HepG2 (cell line): ENCODE measurements at regions not wholly inside any gene's neighbourhood (a gene's known extent, or its start where the extent isn't known, plus 50 kb on each side); places are given as distances from the start of the nearest gene placed in this dataset.

Experiments
- HIVEP1 ChIP-seq: sonication (generic); formaldehyde crosslinking; IDR thresholded peaks from 2 replicates; pipeline ENCODE4 v1.4.0; 2020; ENCODE audit warnings: mild to moderate bottlenecking, missing genetic modification reagents
- HOXA9 ChIP-seq: sonication (generic); formaldehyde crosslinking; IDR thresholded peaks from 2 replicates; pipeline ENCODE4 v1.8.1; 2022; ENCODE audit warnings: missing genetic modification reagents, mild to moderate bottlenecking, moderate library complexity, borderline replicate concordance
- MAFF ChIP-seq: IDR thresholded peaks from 2 replicates; pipeline ENCODE4 v1.6.1; 2011; ENCODE audit warnings: low read depth, low read length, improper control_type of control experiment
- MEF2D ChIP-seq: sonication (generic); formaldehyde crosslinking; IDR thresholded peaks from 2 replicates; pipeline ENCODE4 v1.5.1; 2020; ENCODE audit warnings: mild to moderate bottlenecking, missing genetic modification reagents
- NFYC ChIP-seq: IDR thresholded peaks from 2 replicates; pipeline ENCODE4 v1.6.1; 2016; ENCODE audit warnings: missing genetic modification reagents, missing compliant biosample characterization
- RBAK ChIP-seq: sonication (generic); formaldehyde crosslinking; IDR thresholded peaks from 2 replicates; pipeline ENCODE4 v1.5.1; 2020; ENCODE audit warnings: mild to moderate bottlenecking, missing genetic modification reagents
- RBFOX2 ChIP-seq: fragments of 200-400 bp; formaldehyde crosslinking; IDR thresholded peaks from 2 replicates; pipeline ENCODE4 v1.6.1; 2017; ENCODE audit warnings: low read depth, mild to moderate bottlenecking, low read length
- REST ChIP-seq, 2 experiments: IDR thresholded peaks; 2 replicates each; pipeline ENCODE4 v1.6.1; 2011 to 2012; ENCODE audit warnings: low read length in 2 of 2, borderline replicate concordance in 1 of 2, low read depth in 1 of 2, mild to moderate bottlenecking in 1 of 2, moderate library complexity in 1 of 2
- RXRB ChIP-seq: IDR thresholded peaks from 2 replicates; pipeline ENCODE4 v1.6.1; 2016; ENCODE audit warnings: borderline replicate concordance, missing genetic modification reagents, missing compliant biosample characterization
- SPEN ChIP-seq: sonication (generic); formaldehyde crosslinking; IDR thresholded peaks from 2 replicates; pipeline ENCODE4 v1.5.1; 2020; ENCODE audit warnings: low read depth, mild to moderate bottlenecking, missing genetic modification reagents
- TAF1 ChIP-seq: sonication (generic); formaldehyde crosslinking; IDR thresholded peaks from 2 replicates; pipeline ENCODE4 v1.4.0; 2020; ENCODE audit warnings: missing genetic modification reagents
- TFE3 ChIP-seq: IDR thresholded peaks from 2 replicates; pipeline ENCODE4 v1.6.1; 2016
- THAP11 ChIP-seq: IDR thresholded peaks from 2 replicates; pipeline ENCODE4 v1.6.1; 2016; ENCODE audit warnings: missing biosample characterization, missing genetic modification reagents
- ZKSCAN5 ChIP-seq: sonication (generic); formaldehyde crosslinking; IDR thresholded peaks from 2 replicates; pipeline ENCODE4 v1.5.1; 2020; ENCODE audit warnings: mild to moderate bottlenecking, missing genetic modification reagents
- ZNF33A ChIP-seq: sonication (generic); formaldehyde crosslinking; IDR thresholded peaks from 2 replicates; pipeline ENCODE4 v1.5.1; 2020; ENCODE audit warnings: missing genetic modification reagents, mild to moderate bottlenecking, moderate library complexity, borderline replicate concordance
- ZNF34 ChIP-seq: sonication (generic); formaldehyde crosslinking; IDR thresholded peaks from 2 replicates; pipeline ENCODE4 v1.4.0; 2020; ENCODE audit warnings: mild to moderate bottlenecking, missing genetic modification reagents, borderline replicate concordance
- ZNF501 ChIP-seq: sonication (generic); formaldehyde crosslinking; IDR thresholded peaks from 2 replicates; pipeline ENCODE4 v1.5.1; 2020; ENCODE audit warnings: mild to moderate bottlenecking, moderate library complexity, missing genetic modification reagents
- ZSCAN30 ChIP-seq: sonication (generic); formaldehyde crosslinking; IDR thresholded peaks from 2 replicates; pipeline ENCODE4 v1.5.0; 2020; ENCODE audit warnings: mild to moderate bottlenecking, missing genetic modification reagents
- TF ChIP-seq, protein P1 (sequence below): sonication (generic); formaldehyde crosslinking; IDR thresholded peaks from 2 replicates; pipeline ENCODE4 v1.8.1; 2022; ENCODE audit warnings: low read depth, mild to moderate bottlenecking, missing genetic modification reagents

DNA sequence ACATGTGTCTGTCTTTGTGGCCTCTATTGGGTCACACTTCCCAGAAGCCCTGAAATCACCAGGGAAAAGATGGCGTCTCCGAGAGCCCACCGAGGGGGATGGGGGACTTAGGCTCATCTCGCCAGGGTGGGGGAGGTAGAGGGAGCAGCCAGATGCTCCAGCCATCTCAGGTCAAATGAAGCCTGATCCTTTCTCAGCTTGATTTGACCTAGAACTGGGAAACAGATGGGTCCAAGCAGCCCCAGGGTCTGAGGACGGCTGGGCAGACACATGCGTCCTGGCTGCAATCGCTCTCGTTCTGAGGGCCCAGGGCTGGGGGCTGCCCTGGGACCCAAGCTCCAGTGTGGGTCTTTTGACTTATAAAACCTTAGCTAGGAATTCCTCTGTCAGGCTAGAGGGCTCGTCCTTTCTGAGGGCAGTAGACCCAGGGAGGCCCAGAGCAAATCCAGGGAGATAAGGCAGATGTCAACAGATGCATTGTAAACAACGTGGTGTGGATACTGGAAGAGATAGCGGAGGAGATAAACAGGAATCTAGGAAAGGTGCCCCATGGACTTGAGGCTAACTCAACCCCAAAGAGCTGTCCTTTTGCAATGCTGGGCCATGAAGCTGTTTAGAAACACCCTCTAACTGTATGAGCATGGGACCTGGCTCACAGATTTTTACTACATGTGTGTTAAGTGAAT, 127.7 kb downstream of the MYCN start (continued):
- TF ChIP-seq ZSCAN30 (CRISPR knock-in tag) (no peak), THAP11 (CRISPR knock-in tag) (peak; percentile 55), HOXA9 (CRISPR knock-in tag) (no peak), ZNF34 (CRISPR knock-in tag) (no peak), TAF1 (CRISPR knock-in tag) (no peak), REST (IDR thresholded peaks at IDR 0.05; ENCODE audit: borderline replicate concordance in 1 of 2, low read depth in 1 of 2, low read length in 2 of 2) (peak in 1 of 2 experiments; percentile 77; a peak in 2 of 4 replicates), ZNF501 (CRISPR knock-in tag) (no peak), ZKSCAN5 (CRISPR knock-in tag) (no peak), MAFF (no peak), RBAK (CRISPR knock-in tag) (no peak), TFE3 (0 out of 2 replicates have a peak, but pooled peaks have one; percentile 31), RXRB (CRISPR knock-in tag) (peak; percentile 74), SPEN (CRISPR knock-in tag) (no peak), RBFOX2 (no peak), HIVEP1 (no peak; the same call in 1 of the 2 replicates), ZNF33A (CRISPR knock-in tag) (no peak), MEF2D (CRISPR knock-in tag) (0 out of 2 replicates have a peak, but pooled peaks have one; percentile 51), NFYC (no peak)
- TF ChIP-seq, protein P1, sequence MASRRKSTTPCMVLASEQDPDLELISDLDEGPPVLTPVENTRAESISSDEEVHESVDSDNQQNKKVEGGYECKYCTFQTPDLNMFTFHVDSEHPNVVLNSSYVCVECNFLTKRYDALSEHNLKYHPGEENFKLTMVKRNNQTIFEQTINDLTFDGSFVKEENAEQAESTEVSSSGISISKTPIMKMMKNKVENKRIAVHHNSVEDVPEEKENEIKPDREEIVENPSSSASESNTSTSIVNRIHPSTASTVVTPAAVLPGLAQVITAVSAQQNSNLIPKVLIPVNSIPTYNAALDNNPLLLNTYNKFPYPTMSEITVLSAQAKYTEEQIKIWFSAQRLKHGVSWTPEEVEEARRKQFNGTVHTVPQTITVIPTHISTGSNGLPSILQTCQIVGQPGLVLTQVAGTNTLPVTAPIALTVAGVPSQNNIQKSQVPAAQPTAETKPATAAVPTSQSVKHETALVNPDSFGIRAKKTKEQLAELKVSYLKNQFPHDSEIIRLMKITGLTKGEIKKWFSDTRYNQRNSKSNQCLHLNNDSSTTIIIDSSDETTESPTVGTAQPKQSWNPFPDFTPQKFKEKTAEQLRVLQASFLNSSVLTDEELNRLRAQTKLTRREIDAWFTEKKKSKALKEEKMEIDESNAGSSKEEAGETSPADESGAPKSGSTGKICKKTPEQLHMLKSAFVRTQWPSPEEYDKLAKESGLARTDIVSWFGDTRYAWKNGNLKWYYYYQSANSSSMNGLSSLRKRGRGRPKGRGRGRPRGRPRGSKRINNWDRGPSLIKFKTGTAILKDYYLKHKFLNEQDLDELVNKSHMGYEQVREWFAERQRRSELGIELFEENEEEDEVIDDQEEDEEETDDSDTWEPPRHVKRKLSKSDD: no peak
